Progenitor cell of endocrine pancreas (in vitro differentiated cells): ENCODE measurements at regions not wholly inside any gene's neighbourhood (a gene's known extent, or its start where the extent isn't known, plus 50 kb on each side); places are given as distances from the start of the nearest gene placed in this dataset.

ENCODE experiments used
- DNase-seq: peaks from one replicate; pipeline ENCODE4 v3.0.0; 2021; ENCODE audit warnings: low spot score; ENCODE audit not compliant: unreplicated experiment
- H3K27ac Mint-ChIP-seq: 2 replicates; pipeline ENCODE4 v1.8.0; 2021; ENCODE audit warnings: mild to moderate bottlenecking, moderate library complexity, mixed read lengths
- H3K27me3 Mint-ChIP-seq: 2 replicates; pipeline ENCODE4 v1.8.0; 2021; ENCODE audit warnings: mixed read lengths
- H3K36me3 Mint-ChIP-seq: 2 replicates; pipeline ENCODE4 v1.8.0; 2022; ENCODE audit warnings: mixed read lengths; ENCODE audit not compliant: insufficient read depth
- H3K4me1 Mint-ChIP-seq: 2 replicates; pipeline ENCODE4 v1.8.0; 2021; ENCODE audit warnings: low read depth, mixed read lengths
- H3K4me3 Mint-ChIP-seq: 2 replicates; pipeline ENCODE4 v1.8.0; 2021; ENCODE audit warnings: low read depth, mild to moderate bottlenecking, moderate library complexity, mixed read lengths
- H3K9me3 Mint-ChIP-seq: 2 replicates; pipeline ENCODE4 v1.8.0; 2021; ENCODE audit warnings: low read depth, mixed read lengths
- TF ChIP-seq, protein P1 (sequence below): fragments of 200-600 bp; sonication (generic); IDR thresholded peaks from one replicate; pipeline ENCODE4 v1.5.0; 2021; ENCODE audit warnings: antibody characterized with exemption, mild to moderate bottlenecking; ENCODE audit not compliant: unreplicated experiment

DNA sequence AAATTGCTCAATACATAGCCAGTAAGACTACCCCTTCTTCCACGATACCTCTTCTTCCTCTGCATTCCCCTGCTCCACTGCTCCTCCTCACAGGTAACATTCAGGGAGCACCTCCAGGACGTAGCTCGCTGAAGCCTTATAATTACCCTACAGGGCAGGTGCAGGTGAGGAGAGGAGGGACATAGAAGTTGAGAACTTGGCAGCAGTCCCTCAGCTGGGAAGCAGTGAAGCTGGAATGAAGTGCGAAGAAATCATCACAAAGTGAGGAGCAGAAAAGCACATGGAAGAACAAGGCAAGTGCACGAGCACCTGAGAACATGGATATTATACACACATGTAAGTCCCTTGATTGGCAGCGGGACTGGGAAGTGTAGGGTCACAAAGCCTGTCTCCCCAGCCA, 118.2 kb downstream of the HSD17B3 start:
- Mint-ChIP-seq H3K4me3 (no peak overlapping the region), H3K27ac (no peak overlapping the region), H3K4me1 (peaks cover 13% of the 10 kb centered on the region), H3K36me3 (no peaks in the 10 kb centered on the region), H3K27me3 (peaks cover 37% of the 10 kb centered on the region), H3K9me3 (no peaks in the 10 kb centered on the region)
- DNase-seq: no peak
- TF ChIP-seq, protein P1, sequence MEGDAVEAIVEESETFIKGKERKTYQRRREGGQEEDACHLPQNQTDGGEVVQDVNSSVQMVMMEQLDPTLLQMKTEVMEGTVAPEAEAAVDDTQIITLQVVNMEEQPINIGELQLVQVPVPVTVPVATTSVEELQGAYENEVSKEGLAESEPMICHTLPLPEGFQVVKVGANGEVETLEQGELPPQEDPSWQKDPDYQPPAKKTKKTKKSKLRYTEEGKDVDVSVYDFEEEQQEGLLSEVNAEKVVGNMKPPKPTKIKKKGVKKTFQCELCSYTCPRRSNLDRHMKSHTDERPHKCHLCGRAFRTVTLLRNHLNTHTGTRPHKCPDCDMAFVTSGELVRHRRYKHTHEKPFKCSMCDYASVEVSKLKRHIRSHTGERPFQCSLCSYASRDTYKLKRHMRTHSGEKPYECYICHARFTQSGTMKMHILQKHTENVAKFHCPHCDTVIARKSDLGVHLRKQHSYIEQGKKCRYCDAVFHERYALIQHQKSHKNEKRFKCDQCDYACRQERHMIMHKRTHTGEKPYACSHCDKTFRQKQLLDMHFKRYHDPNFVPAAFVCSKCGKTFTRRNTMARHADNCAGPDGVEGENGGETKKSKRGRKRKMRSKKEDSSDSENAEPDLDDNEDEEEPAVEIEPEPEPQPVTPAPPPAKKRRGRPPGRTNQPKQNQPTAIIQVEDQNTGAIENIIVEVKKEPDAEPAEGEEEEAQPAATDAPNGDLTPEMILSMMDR: no peak

DNA sequence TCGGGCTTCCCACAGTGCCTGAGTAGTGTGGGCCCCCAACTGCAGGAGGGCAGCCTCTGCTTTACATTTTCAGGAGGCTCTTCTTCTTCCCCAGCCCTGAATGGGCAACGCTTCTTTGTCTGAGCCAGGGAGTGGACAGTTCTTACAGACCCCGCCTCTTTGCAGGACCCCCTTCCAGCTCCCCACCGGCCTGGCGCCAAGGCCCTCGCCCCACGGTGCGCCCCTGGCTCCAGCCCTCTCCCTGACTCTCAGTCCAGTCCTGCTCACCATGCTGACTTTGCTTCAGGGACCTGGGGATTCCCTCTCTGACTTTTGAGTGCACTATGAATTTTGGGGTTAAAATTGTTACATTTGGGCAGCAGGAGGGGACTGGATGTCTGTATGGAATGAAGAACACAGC, 123.8 kb downstream of the HSD17B3 start:
- H3K4me1 Mint-ChIP-seq: peaks cover 34% of the 10 kb centered on the region
- H3K27ac Mint-ChIP-seq: no peak overlapping the region
- no peaks in the 10 kb centered on the region for H3K9me3 Mint-ChIP-seq
- H3K36me3 Mint-ChIP-seq: no peaks in the 10 kb centered on the region
- TF ChIP-seq, protein P1: no peak
- no peak overlapping the region for H3K4me3 Mint-ChIP-seq
- H3K27me3 Mint-ChIP-seq: peaks cover 35% of the 10 kb centered on the region
- no peak for DNase-seq

DNA sequence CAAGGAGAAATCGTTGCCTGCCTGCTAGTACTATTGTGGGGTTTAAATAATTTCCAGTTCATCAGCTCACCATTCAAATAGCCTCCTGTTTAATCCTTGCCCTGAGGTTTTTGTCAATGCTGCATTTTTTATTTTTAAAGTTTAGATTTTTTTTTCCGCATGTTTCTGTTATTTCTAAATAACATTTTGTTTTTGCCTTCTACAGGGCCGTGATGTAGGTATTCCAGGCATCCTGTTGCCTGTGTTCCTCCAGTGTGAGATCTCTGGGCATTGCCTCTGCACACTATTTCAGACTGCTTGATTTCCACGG, 124.3 kb downstream of the HSD17B3 start:
- no peak for DNase-seq
- peaks cover 37% of the 10 kb centered on the region for H3K4me1 Mint-ChIP-seq
- H3K36me3 Mint-ChIP-seq: no peaks in the 10 kb centered on the region
- no peak overlapping the region for H3K4me3 Mint-ChIP-seq
- TF ChIP-seq, protein P1: no peak
- no peak overlapping the region for H3K27ac Mint-ChIP-seq
- H3K27me3 Mint-ChIP-seq: peaks cover 31% of the 10 kb centered on the region
- H3K9me3 Mint-ChIP-seq: no peaks in the 10 kb centered on the region

DNA sequence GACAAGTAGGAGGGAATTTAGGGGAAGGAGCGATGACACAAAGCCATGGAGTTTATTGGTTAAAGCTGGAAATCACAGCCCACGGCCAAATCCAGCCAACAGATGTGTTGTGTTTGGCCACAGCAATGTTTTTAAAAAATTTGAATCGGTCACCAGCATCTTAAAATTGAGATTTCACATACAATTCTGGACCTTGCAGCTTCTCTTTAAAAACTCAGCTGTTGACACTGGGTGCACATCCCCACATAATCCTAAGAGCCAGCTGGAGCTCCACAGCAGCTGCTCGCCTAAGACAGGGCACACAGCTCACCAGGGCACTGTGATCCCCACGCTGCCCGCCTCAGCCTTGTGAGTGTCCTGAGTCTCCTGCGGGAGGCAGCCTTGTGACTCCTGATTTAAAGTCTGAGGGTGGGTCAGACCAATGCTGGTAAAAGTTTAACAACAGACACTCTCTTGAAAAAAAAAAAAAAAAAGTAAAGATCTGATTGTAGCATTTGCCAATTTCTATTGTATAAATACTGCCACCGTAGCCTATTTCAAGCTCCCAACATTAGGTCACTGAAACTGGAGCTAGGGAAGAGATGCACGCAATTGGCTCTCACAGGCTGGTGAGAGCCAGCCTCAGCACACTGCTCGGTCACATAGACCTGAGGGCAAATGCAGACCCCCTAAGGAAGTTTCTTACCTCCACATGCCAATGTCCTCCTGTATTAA, 124.8 kb downstream of the HSD17B3 start:
- TF ChIP-seq, protein P1: no peak
- no peak for DNase-seq
- H3K36me3 Mint-ChIP-seq: no peaks in the 10 kb centered on the region
- H3K27ac Mint-ChIP-seq: no peak overlapping the region
- H3K4me1 Mint-ChIP-seq: peaks cover 41% of the 10 kb centered on the region
- H3K27me3 Mint-ChIP-seq: peaks cover 26% of the 10 kb centered on the region
- no peak overlapping the region for H3K4me3 Mint-ChIP-seq
- no peaks in the 10 kb centered on the region for H3K9me3 Mint-ChIP-seq

DNA sequence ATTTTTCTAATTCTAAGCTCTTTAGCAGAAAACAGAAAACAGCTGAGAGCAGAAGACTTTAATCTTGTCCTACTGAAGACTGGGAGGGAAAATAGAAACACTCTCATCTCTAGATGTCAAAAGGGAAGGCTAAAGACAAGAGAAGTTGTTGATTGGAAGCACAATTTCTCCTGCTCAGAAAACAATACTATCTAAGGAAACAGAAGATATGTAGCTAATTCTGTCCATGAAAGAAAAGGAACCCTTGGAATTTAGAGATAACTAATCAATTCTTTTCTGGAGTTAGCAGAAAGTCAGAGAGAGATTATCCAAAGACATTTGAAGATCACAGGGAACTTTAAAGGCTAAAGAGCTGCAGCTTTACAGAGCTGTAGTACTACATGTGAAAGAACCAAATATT, 126.2 kb downstream of the HSD17B3 start:
- Mint-ChIP-seq H3K4me1 (peaks cover 42% of the 10 kb centered on the region), H3K36me3 (no peaks in the 10 kb centered on the region), H3K4me3 (no peak overlapping the region), H3K27ac (no peak overlapping the region), H3K9me3 (no peaks in the 10 kb centered on the region), H3K27me3 (peaks cover 19% of the 10 kb centered on the region)
- no peak for DNase-seq
- TF ChIP-seq, protein P1: no peak
